Esophagus muscularis mucosa (tissue), 4 donors: ENCODE measurements at regions not wholly inside any gene's neighbourhood (a gene's known extent, or its start where the extent isn't known, plus 50 kb on each side); places are given as distances from the start of the nearest gene placed in this dataset.

Experiments
- EP300 ChIP-seq: sonication (generic); formaldehyde crosslinking; IDR thresholded peaks from one replicate; pipeline ENCODE4 v1.6.1; 2017; ENCODE audit warnings: antibody characterized with exemption
- POLR2A ChIP-seq: fragments of 450-650 bp; IDR thresholded peaks from one replicate; pipeline ENCODE4 v1.6.1; 2017; ENCODE audit warnings: antibody characterized with exemption, moderate library complexity, mild to moderate bottlenecking, low read depth
- POLR2AphosphoS5 ChIP-seq, 2 donors: sonication (generic); formaldehyde crosslinking; IDR thresholded peaks; one replicate each; pipeline ENCODE4 v1.6.1; 2017; ENCODE audit warnings: antibody characterized with exemption in 2 of 2
- TF ChIP-seq, protein P1 (sequence below), 3 experiments: fragments of 200-600 bp in 2 of 3; fragments of 450-650 bp in 1 of 3; sonication (generic) in 2 of 3; IDR thresholded peaks; one replicate each; pipeline ENCODE4 v1.5.1; 2017 to 2019; ENCODE audit warnings: antibody characterized with exemption in 3 of 3, mild to moderate bottlenecking in 2 of 3, moderate library complexity in 1 of 3

DNA sequence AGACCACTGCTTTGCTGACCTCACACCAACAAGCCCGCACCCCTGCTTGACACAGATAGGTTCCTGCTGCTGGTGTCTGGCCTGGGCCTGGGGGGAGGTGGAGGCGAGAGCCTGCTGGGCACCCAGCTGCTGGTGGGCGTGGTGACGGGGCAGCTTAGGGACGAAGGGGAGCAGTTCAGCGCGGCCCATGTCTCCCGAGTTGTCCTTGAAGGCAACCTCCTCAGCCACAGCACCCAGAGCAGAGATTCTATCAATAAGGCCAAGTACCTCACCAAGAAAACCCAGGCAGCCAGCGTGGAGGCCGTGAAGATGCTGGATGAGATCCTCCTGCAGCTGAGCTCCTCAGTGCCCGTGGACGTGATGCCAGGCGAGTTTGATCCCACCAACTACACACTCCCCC is 313.3 kb downstream of the NR2F1-AS1 start:
- TF ChIP-seq POLR2A (no peak), EP300 (no peak), POLR2AphosphoS5 (IDR thresholded peaks at IDR 0.05) (no peak)
- TF ChIP-seq, protein P1, sequence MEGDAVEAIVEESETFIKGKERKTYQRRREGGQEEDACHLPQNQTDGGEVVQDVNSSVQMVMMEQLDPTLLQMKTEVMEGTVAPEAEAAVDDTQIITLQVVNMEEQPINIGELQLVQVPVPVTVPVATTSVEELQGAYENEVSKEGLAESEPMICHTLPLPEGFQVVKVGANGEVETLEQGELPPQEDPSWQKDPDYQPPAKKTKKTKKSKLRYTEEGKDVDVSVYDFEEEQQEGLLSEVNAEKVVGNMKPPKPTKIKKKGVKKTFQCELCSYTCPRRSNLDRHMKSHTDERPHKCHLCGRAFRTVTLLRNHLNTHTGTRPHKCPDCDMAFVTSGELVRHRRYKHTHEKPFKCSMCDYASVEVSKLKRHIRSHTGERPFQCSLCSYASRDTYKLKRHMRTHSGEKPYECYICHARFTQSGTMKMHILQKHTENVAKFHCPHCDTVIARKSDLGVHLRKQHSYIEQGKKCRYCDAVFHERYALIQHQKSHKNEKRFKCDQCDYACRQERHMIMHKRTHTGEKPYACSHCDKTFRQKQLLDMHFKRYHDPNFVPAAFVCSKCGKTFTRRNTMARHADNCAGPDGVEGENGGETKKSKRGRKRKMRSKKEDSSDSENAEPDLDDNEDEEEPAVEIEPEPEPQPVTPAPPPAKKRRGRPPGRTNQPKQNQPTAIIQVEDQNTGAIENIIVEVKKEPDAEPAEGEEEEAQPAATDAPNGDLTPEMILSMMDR (IDR thresholded peaks at IDR 0.05), result no peak
